Adipose tissue (tissue), 3 donors: ENCODE measurements at regions not wholly inside any gene's neighbourhood (a gene's known extent, or its start where the extent isn't known, plus 50 kb on each side); places are given as distances from the start of the nearest gene placed in this dataset.
"Not testable (repeated sequence)": the region's sequence is repeated elsewhere in the genome, so short reads cannot be mapped to it uniquely, and the experiment has no call there.

Source experiments
- H3K27ac ChIP-seq: one replicate; pipeline ENCODE4 v1.5.1; 2013; ENCODE audit warnings: low read depth, low read length
- WGBS, 3 donors: extraction: QIAGEN DNeasy Blood & Tissue Kit; methylation state at CpG; one replicate each; pipeline ENCODE4 v1.1.7; 2013; 5-methylcytosine and 5-hydroxymethylcytosine counted together
- donor health status: healthy with polysubstance abuse.
- donor health status: Bipolar disorder and iron deficiency.
- donor health status: healthy.

- 16 to 32% (median 26%) methylated on average over 2 of the region's 2 CpGs for WGBS, 3 donors
- H3K27ac ChIP-seq = no peak overlapping the region
Observed at GRCh38 chr18:6509832-6510231, 95.1 kb upstream of the L3MBTL4 start.

DNA sequence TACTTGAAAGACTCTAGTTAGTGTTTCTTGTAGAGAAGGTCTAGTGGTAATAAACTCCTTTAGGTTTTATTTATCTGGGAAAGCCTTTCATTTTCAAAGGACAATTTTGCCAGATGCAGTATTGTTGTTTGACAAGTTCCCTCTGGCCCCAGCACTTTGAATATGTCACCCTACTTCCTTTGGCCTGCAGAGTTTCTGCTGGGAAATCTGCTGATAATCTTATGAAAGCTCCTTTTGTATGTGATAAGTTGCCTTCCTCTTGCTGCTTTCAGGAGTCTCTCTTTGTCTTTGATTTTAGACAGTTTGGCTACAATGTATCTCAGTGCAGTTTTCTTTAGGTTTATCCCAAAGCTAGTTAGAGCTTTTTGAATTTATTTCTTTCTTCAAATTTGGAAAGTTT, 106.2 kb upstream of the L3MBTL4 start:
- no peak overlapping the region for H3K27ac ChIP-seq

- H3K27ac ChIP-seq = no peak overlapping the region
- WGBS, 3 donors = 65 to 71% (median 68%) methylated on average over 1 of the region's 1 CpG
Observed at GRCh38 chr18:6521803-6522418, 107.2 kb upstream of the L3MBTL4 start.

DNA sequence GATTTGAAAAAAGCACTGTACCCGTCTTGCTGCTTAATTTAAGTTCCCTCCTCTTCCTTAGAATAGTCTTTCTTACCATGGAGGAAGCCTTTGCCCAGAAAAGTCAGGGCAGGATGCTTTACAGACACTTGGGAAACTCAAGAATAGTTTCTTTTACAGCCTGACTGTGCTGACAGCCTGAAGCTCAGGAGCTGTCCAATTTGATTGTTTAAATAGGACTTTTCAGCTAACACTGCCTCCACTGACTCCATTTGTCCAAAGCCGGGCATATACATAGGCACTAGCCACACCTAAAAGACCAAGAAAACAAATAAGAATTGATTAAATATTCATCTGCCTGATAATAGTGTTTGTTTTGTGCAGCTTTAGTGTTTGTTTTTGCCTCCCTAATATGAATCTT, 110.9 kb upstream of the L3MBTL4 start:
- 38 to 70% (median 59%) methylated on average over 2 of the region's 2 CpGs for WGBS, 3 donors
- H3K27ac ChIP-seq = no peak overlapping the region

- H3K27ac ChIP-seq = no peak overlapping the region
- WGBS, 3 donors = 2 to 41% (median 7%) methylated on average over 1 of the region's 1 CpG
Observed at GRCh38 chr18:6537475-6537874, 122.8 kb upstream of the L3MBTL4 start.

- 28 to 65% (median 60%) methylated on average over 6 of the region's 6 CpGs for WGBS, 3 donors
- not testable (repeated sequence) for H3K27ac ChIP-seq
Observed at GRCh38 chr18:6541131-6541679, 126.5 kb upstream of the L3MBTL4 start.

GRCh38 chr18:6542296-6542695, 127.6 kb upstream of the L3MBTL4 start:
- 70 to 88% (median 81%) methylated on average over 5 of the region's 5 CpGs for WGBS, 3 donors
- no peak overlapping the region for H3K27ac ChIP-seq

- 31 to 41% (median 39%) methylated on average over 8 of the region's 8 CpGs for WGBS, 3 donors
- no peak overlapping the region for H3K27ac ChIP-seq
Observed at GRCh38 chr18:6543330-6543908, 128.7 kb upstream of the L3MBTL4 start.

- WGBS, 3 donors = 39 to 65% (median 55%) methylated on average over 4 of the region's 4 CpGs
- no peak overlapping the region for H3K27ac ChIP-seq
Observed at GRCh38 chr18:6546229-6546628, 131.5 kb upstream of the L3MBTL4 start.

- WGBS, 3 donors = 47 to 82% (median 58%) methylated on average over 1 of the region's 1 CpG
- no peak overlapping the region for H3K27ac ChIP-seq
Observed at GRCh38 chr18:6547476-6547875, 132.8 kb upstream of the L3MBTL4 start.

DNA sequence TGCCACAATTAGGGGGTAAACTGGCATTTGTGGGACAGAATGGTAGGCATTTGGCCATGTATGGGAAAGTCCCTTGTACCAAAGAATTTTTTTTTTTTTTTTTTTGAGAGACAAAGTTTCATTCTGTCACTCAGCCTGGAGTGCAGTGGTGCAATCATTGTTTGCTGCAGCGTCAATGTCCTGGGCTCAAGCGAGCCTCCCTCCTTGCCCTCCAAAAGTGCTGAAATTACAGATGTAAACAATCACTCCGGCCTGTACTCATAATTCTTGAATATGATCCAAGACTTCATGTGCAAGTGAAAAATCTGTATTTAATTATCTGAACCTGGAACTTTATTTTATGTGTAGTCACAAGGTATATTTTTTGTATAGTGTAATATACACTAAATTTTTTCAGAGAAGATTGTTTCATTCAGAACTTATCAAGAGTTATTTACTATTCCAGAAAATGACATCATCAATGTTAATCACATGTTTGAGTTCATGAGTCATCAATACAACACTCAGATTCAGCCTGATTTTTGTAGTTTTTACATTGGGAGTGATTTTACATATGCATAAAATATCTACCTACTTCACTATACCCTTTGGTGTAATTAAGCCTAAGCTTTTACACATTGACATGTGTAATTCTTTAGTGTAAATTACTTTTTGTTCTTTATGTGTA, 138.7 kb upstream of the L3MBTL4 start:
- WGBS, 3 donors = 65 to 78% (median 70%) methylated on average over 3 of the region's 3 CpGs

DNA sequence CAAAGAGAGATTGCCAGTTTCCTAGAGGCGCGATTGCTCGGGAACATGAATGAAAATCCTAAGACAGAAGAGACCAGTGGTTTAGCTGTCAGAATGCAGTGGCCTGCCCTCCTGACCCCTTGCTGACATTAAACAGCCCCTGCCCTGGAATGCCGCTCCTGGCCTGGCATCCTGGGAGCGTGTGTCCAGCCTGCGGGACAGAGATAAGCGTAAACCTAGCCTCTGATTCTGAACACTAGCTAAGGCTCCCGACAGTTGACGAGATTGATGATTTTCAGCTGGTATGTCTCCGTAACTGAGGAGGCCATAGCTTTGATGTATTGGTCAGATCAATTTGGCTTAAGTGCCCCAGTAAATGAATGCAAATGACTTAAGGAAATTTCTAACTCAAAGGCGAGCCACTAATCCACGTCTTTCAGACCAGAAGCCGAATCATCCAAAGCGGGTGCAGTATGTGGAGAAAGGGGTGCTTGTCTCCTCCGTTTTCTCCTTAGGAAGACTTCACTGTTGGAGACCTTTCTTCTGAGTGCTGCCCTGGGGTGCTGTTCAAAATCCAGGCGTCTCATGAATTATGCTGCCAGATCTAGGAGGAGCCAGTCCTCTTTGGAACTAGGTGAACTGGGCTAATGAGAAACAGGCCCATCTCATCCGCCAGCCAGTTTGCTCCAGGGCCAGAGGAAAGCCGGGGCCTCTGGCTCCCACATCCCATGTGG, 142.5 kb upstream of the L3MBTL4 start:
- H3K27ac ChIP-seq = no peak overlapping the region
- 76 to 78% (median 77%) methylated on average over 18 of the region's 18 CpGs for WGBS, 3 donors

More for the DNA sequence above, 138.7 kb upstream of the L3MBTL4 start:
- no peak overlapping the region for H3K27ac ChIP-seq

DNA sequence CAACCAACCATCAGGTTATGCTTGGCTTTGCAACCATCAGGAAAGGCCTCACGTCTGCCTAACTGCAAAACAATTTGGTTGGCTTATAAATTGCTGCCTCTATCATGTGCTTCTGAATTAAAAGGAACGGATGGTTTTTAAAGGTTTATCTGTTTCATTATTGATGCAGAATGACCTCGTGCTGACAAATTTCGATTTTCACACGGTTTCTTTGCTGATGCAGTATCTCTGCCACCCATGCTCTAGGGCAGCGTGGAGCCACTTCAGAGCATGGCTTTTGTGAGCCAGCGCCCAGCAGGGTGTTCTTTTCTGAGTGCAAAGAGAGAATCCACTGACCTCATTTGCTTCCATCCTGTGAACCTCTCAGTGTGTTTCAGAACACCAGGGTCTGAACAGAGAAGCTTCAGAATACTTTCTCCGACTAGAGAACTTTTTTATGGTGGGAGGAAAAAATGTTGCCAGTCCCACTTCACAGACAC, 143.1 kb upstream of the L3MBTL4 start:
- no peak overlapping the region for H3K27ac ChIP-seq
- 66 to 74% (median 69%) methylated on average over 8 of the region's 8 CpGs for WGBS, 3 donors

DNA sequence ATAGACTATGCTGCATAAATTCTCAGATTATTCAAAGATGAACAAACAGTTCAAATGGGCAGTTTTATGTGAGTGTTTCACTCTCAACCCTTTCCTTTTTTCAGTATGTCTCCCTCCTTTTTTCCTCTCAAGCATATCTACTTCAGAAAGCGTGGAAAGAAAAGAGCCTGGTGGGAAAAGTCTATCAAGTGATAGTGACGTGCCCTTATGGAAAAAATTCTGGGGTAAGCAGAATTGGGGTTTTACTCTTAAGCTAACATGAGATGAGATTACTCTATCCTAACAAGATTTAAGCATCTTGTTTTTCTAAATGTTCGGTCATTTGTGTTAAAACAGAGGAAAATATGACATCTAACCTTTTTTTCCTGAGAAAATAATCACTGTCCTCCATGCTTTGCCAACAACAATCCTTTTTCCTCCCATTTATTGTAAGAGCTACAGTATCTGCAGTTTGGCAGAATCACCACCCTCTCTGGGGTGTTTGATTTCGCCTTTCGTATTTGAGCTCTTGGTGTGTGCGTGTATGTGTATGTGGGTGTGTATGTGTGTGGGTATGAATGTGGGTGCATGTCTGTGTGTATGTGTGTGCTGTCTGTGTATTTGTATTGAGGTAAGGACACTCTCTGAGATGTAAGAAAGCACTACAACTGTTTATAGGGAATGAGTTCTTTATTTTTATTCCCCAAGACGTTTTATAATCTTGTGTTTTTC, 143.9 kb upstream of the L3MBTL4 start:
- 49 to 75% (median 61%) methylated on average over 7 of the region's 7 CpGs for WGBS, 3 donors
- H3K27ac ChIP-seq = no peak overlapping the region

GRCh38 chr18:6559296-6559695, 144.6 kb upstream of the L3MBTL4 start:
- 36 to 86% (median 64%) methylated on average over 1 of the region's 1 CpG for WGBS, 3 donors
- H3K27ac ChIP-seq = no peak overlapping the region

DNA sequence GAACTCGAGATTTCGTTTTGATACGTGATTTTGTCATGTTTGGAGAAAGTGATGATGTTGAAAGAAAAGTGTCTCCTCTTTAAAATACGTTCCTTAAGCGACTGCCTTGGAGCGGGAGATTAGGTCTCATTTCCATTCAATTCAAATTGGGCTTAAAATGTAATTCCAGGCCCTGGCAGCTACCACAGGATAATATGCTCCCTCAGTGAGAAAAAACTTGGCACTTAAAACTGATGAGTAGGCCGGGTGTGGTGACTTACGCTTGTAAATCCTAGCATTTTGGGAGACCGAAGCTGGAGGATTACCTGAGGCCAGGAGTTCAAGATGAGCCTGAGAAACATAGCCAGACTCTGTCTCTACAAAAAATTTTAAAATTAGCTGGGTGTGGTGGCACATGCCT, 146.3 kb upstream of the L3MBTL4 start:
- no peak overlapping the region for H3K27ac ChIP-seq
- WGBS, 3 donors = 65 to 87% (median 76%) methylated on average over 9 of the region's 9 CpGs

DNA sequence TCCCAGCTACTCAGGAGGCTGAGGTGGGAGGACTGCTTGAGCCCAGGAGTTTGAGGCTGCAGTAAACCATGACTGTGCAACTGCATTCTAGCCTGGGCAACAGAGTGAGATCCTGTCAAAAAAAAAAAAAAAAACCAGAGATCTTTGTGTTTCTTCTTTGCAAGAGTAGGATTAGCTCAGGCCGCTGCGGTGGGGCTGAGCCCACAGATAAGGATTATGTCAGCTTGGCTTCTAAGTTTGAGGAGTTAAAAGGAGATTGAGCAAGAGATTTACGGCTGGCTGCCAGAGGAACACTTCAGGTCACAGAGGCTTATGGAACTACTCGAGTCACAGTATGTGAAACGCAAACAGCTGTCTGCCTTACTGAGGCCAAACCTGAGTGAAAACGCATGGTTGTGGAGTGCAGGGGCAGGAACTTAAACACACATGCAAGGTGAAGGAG, 146.7 kb upstream of the L3MBTL4 start:
- 29 to 40% (median 36%) methylated on average over 6 of the region's 6 CpGs for WGBS, 3 donors
- H3K27ac ChIP-seq = no peak overlapping the region

GRCh38 chr18:6561862-6562291, 147.2 kb upstream of the L3MBTL4 start:
- 65 to 82% (median 81%) methylated on average over 8 of the region's 8 CpGs for WGBS, 3 donors
- no peak overlapping the region for H3K27ac ChIP-seq
